ENCODE measurements at regions not wholly inside any gene's neighbourhood (a gene's known extent, or its start where the extent isn't known, plus 50 kb on each side); places are given as distances from the start of the nearest gene placed in this dataset.

- TF ChIP-seq, protein P1, sequence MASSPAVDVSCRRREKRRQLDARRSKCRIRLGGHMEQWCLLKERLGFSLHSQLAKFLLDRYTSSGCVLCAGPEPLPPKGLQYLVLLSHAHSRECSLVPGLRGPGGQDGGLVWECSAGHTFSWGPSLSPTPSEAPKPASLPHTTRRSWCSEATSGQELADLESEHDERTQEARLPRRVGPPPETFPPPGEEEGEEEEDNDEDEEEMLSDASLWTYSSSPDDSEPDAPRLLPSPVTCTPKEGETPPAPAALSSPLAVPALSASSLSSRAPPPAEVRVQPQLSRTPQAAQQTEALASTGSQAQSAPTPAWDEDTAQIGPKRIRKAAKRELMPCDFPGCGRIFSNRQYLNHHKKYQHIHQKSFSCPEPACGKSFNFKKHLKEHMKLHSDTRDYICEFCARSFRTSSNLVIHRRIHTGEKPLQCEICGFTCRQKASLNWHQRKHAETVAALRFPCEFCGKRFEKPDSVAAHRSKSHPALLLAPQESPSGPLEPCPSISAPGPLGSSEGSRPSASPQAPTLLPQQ (tag by site-specific recombination; IDR thresholded peaks at IDR 0.05): no peak
- TF ChIP-seq ZSCAN5A (tag by site-specific recombination; IDR thresholded peaks at IDR 0.05): no peak
- TF ChIP-seq ZNF280C (tag by site-specific recombination; IDR thresholded peaks at IDR 0.05): no peak
Observed at GRCh38 chr12:41819948-41820347, 324.7 kb downstream of the GXYLT1 start (continued).

DNA sequence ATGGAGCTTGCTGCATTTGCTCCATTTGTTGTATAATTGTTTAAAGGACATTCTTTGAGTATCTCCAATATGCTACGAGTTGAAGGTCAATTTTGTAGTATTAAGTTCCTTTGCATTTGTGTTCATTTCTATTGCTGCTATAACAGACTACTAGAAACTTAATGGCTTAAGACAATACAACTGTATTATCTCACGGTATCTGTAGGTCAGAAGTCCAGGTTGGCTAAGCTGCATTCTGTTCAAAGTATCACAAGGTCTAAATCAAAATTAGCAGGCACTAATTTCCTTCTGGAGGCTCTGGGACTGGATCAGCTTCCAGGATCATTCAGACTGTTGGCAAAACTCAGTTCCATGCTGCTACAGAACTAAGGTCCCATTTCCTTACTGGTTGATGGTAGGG lies 340.6 kb downstream of the GXYLT1 start:
- H3K4me1 ChIP-seq (ENCODE audit: control insufficient read depth, insufficient read depth, low read length): no peaks in the 10 kb centered on the region
- no peaks in the 10 kb centered on the region for H3K9me3 ChIP-seq (ENCODE audit: control insufficient read depth, insufficient read depth, low read depth, low read length)
- H3K36me3 ChIP-seq (ENCODE audit: control insufficient read depth in 2 of 2, insufficient read depth in 1 of 2, low read length in 2 of 2): no peaks in the 10 kb centered on the region
- H3K27ac ChIP-seq (ENCODE audit: extremely low read depth, low read depth, low read length): no peak overlapping the region
- ChIA-PET CTCF (interaction anchor here (1.0 kb wide), 1 partner anchor 8 kb away, joined by 5 read pairs; no protein-coding TSS in a partner anchor), POLR2A (no interaction called here)
- H3K4me3 ChIP-seq (ENCODE audit: low read depth, low read length): no peak overlapping the region
- no peak for TF ChIP-seq RBAK (tag by site-specific recombination; IDR thresholded peaks at IDR 0.05)
- no peak for TF ChIP-seq ZNF148 (tag by site-specific recombination; IDR thresholded peaks at IDR 0.05; ENCODE audit: borderline replicate concordance)
- no peak for TF ChIP-seq ZNF501 (tag by site-specific recombination; IDR thresholded peaks at IDR 0.05)
- TF ChIP-seq ZNF596 (tag by site-specific recombination; IDR thresholded peaks at IDR 0.05): no peak
- TF ChIP-seq ZFHX2 (tag by site-specific recombination; conservative IDR thresholded peaks at IDR 0.05): no peak
- no peak for TF ChIP-seq ZBTB10 (tag by site-specific recombination; IDR thresholded peaks at IDR 0.05)
- no peak for TF ChIP-seq KLF17 (tag by site-specific recombination; IDR thresholded peaks at IDR 0.05)
- TF ChIP-seq, protein P2, sequence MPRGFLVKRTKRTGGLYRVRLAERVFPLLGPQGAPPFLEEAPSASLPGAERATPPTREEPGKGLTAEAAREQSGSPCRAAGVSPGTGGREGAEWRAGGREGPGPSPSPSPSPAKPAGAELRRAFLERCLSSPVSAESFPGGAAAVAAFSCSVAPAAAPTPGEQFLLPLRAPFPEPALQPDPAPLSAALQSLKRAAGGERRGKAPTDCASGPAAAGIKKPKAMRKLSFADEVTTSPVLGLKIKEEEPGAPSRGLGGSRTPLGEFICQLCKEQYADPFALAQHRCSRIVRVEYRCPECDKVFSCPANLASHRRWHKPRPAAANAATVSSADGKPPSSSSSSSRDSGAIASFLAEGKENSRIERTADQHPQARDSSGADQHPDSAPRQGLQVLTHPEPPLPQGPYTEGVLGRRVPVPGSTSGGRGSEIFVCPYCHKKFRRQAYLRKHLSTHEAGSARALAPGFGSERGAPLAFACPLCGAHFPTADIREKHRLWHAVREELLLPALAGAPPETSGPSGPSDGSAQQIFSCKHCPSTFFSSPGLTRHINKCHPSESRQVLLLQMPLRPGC (tag by site-specific recombination; IDR thresholded peaks at IDR 0.05): no peak
- no peak for TF ChIP-seq ZNF19 (tag by site-specific recombination; IDR thresholded peaks at IDR 0.05; ENCODE audit: low read depth)
- TF ChIP-seq PRDM1 (tag by site-specific recombination; IDR thresholded peaks at IDR 0.05): no peak
- no peak for TF ChIP-seq MZF1 (tag by site-specific recombination; IDR thresholded peaks at IDR 0.05; ENCODE audit: borderline replicate concordance)
- no peak for TF ChIP-seq PRDM10 (tag by site-specific recombination; IDR thresholded peaks at IDR 0.05)
- TF ChIP-seq ZNF169 (tag by site-specific recombination; IDR thresholded peaks at IDR 0.05): no peak
- no peak for TF ChIP-seq ZNF626 (tag by site-specific recombination; IDR thresholded peaks at IDR 0.05)
- TF ChIP-seq ZNF121 (tag by site-specific recombination; IDR thresholded peaks at IDR 0.05): no peak
- TF ChIP-seq ZBTB20 (tag by site-specific recombination; IDR thresholded peaks at IDR 0.05): no peak

All from HEK293 (cell line).